ENCODE measurements at regions not wholly inside any gene's neighbourhood (a gene's known extent, or its start where the extent isn't known, plus 50 kb on each side); places are given as distances from the start of the nearest gene placed in this dataset.
"Not testable (repeated sequence)": the region's sequence is repeated elsewhere in the genome, so short reads cannot be mapped to it uniquely, and the experiment has no call there.

- Histone ChIP-seq H3K27ac (no peak overlapping the region), H3K27me3 (no peaks in the 10 kb centered on the region), H3K4me3 (no peak overlapping the region), H3K4me1 (no peaks in the 10 kb centered on the region), H3K9me3 (no peaks in the 10 kb centered on the region), H3K36me3 (no peaks in the 10 kb centered on the region)
- ATAC-seq, result no peak
- WGBS, 2 donors (ENCODE audit: low coverage in 1 of 2), result 17 to 63% methylated on average over 1 of the region's 1 CpG
- TF ChIP-seq CTCF (IDR thresholded peaks at IDR 0.05), result no peak
- TF ChIP-seq EP300 (IDR thresholded peaks at IDR 0.05), result no peak
- TF ChIP-seq POLR2A (IDR thresholded peaks at IDR 0.05), result no peak
- TF ChIP-seq POLR2AphosphoS5 (IDR thresholded peaks at IDR 0.05), result no peak
These were observed 1279.5 kb downstream of the CDH12 start for GRCh38 chr5:21573416-21574314.

GRCh38 chr5:21571196-21571595 lies 1281.9 kb downstream of the CDH12 start:
- not testable (repeated sequence) for H3K36me3 ChIP-seq, H3K27me3 ChIP-seq, ATAC-seq, H3K9me3 ChIP-seq, H3K27ac ChIP-seq, H3K4me1 ChIP-seq, H3K4me3 ChIP-seq
- WGBS, 2 donors (ENCODE audit: low coverage in 1 of 2), result 50 to 91% methylated on average over 1 of the region's 1 CpG

- not testable (repeated sequence) for H3K27me3 ChIP-seq, H3K9me3 ChIP-seq, H3K4me3 ChIP-seq, ATAC-seq, H3K36me3 ChIP-seq, H3K4me1 ChIP-seq, H3K27ac ChIP-seq
- WGBS, 2 donors (ENCODE audit: low coverage in 1 of 2), result 89 to 91% methylated on average over 2 of the region's 2 CpGs
These were observed 1294.0 kb downstream of the CDH12 start for GRCh38 chr5:21559109-21559508.

GRCh38 chr5:21552263-21552662 lies 1300.9 kb downstream of the CDH12 start:
- not testable (repeated sequence) for H3K4me3 ChIP-seq

GRCh38 chr5:21550916-21551315 lies 1302.2 kb downstream of the CDH12 start:
- 81 to 83% methylated on average over 3 of the region's 3 CpGs for WGBS, 2 donors (ENCODE audit: low coverage in 1 of 2)

More at GRCh38 chr5:21552263-21552662, 1300.9 kb downstream of the CDH12 start:
- H3K36me3 ChIP-seq, H3K9me3 ChIP-seq, H3K4me1 ChIP-seq, H3K27me3 ChIP-seq, ATAC-seq, H3K27ac ChIP-seq: not testable (repeated sequence)
- 74 to 100% methylated on average over 1 to 2 of the region's 3 CpGs for WGBS, 2 donors (ENCODE audit: low coverage in 1 of 2)

GRCh38 chr5:21547656-21548055 lies 1305.5 kb downstream of the CDH12 start:
- H3K9me3 ChIP-seq, H3K36me3 ChIP-seq, H3K27me3 ChIP-seq, ATAC-seq, H3K4me3 ChIP-seq, H3K27ac ChIP-seq, H3K4me1 ChIP-seq: not testable (repeated sequence)
- WGBS, 2 donors (ENCODE audit: low coverage in 1 of 2), result 100% methylated on average over 2 of the region's 2 CpGs

More at GRCh38 chr5:21550916-21551315, 1302.2 kb downstream of the CDH12 start:
- H3K27me3 ChIP-seq, H3K4me1 ChIP-seq, H3K4me3 ChIP-seq, H3K36me3 ChIP-seq, H3K9me3 ChIP-seq, ATAC-seq, H3K27ac ChIP-seq: not testable (repeated sequence)

GRCh38 chr5:21535114-21535513 lies 1318.0 kb downstream of the CDH12 start:
- H3K27ac ChIP-seq, H3K36me3 ChIP-seq, H3K4me3 ChIP-seq, H3K27me3 ChIP-seq, H3K4me1 ChIP-seq, H3K9me3 ChIP-seq, ATAC-seq: not testable (repeated sequence)

GRCh38 chr5:21521157-21521556 lies 1332.0 kb downstream of the CDH12 start:
- not testable (repeated sequence) for ATAC-seq, H3K4me1 ChIP-seq
- WGBS, 2 donors (ENCODE audit: low coverage in 1 of 2), result 100% methylated on average over 1 to 2 of the region's 2 CpGs

GRCh38 chr5:21496926-21497325 lies 1356.2 kb downstream of the CDH12 start:
- peaks cover 3 to 44% of the 10 kb centered on the region in 2 donors for H3K36me3 ChIP-seq
- not testable (repeated sequence) for H3K4me3 ChIP-seq, H3K27ac ChIP-seq, H3K9me3 ChIP-seq, ATAC-seq, H3K27me3 ChIP-seq, H3K4me1 ChIP-seq
- 96% methylated on average over 4 of the region's 11 CpGs; no CpG with 5 or more reads in 1 of the 2 donors for WGBS, 2 donors (ENCODE audit: low coverage in 1 of 2)

More at GRCh38 chr5:21521157-21521556, 1332.0 kb downstream of the CDH12 start:
- H3K27me3 ChIP-seq, H3K9me3 ChIP-seq, H3K36me3 ChIP-seq, H3K27ac ChIP-seq, H3K4me3 ChIP-seq: not testable (repeated sequence)

- H3K27ac ChIP-seq, H3K4me1 ChIP-seq, ATAC-seq, H3K27me3 ChIP-seq, H3K9me3 ChIP-seq, H3K4me3 ChIP-seq: not testable (repeated sequence)
- H3K36me3 ChIP-seq, result peaks cover 3 to 52% of the 10 kb centered on the region in 2 donors
- 87 to 91% methylated on average over 6 to 7 of the region's 8 CpGs for WGBS, 2 donors (ENCODE audit: low coverage in 1 of 2)
These were observed 1357.1 kb downstream of the CDH12 start for GRCh38 chr5:21496056-21496455.

GRCh38 chr5:21495235-21495634 lies 1357.9 kb downstream of the CDH12 start:
- not testable (repeated sequence) for ATAC-seq, H3K4me1 ChIP-seq, H3K27ac ChIP-seq, H3K27me3 ChIP-seq, H3K9me3 ChIP-seq, H3K4me3 ChIP-seq
- H3K36me3 ChIP-seq, result peaks cover 3 to 52% of the 10 kb centered on the region in 2 donors
- 90 to 96% methylated on average over 6 of the region's 6 CpGs for whole genome bisulfite sequencing, 2 donors (ENCODE audit: low coverage in 1 of 2)

- H3K9me3 ChIP-seq, H3K27ac ChIP-seq, ATAC-seq, H3K4me1 ChIP-seq, H3K27me3 ChIP-seq, H3K4me3 ChIP-seq: not testable (repeated sequence)
- 96% methylated on average over 7 of the region's 8 CpGs; no CpG with 5 or more reads in 1 of the 2 donors for WGBS, 2 donors (ENCODE audit: low coverage in 1 of 2)
- peaks cover 3 to 57% of the 10 kb centered on the region in 2 donors for H3K36me3 ChIP-seq
These were observed 1359.1 kb downstream of the CDH12 start for GRCh38 chr5:21494033-21494432.
